ENCODE measurements at regions not wholly inside any gene's neighbourhood (a gene's known extent, or its start where the extent isn't known, plus 50 kb on each side); places are given as distances from the start of the nearest gene placed in this dataset.
A peak's percentile ranks its signal among the peaks of the same experiment; 100 is the strongest.

- Histone ChIP-seq H3K4me2 (ENCODE audit: low read length) (no peak overlapping the region), H3K4me3 (ENCODE audit: low read length) (no peak overlapping the region), H3K27me3 (ENCODE audit: control insufficient read depth, insufficient read depth, low read length) (no peaks in the 10 kb centered on the region), H3K9ac (ENCODE audit: low read depth, low read length) (no peak overlapping the region), H3K36me3 (ENCODE audit: insufficient read depth, low read length) (no peaks in the 10 kb centered on the region), H3K4me1 (ENCODE audit: control insufficient read depth, insufficient read depth, low read length) (no peaks in the 10 kb centered on the region), H3K9me3 (replicated peaks; ENCODE audit: low read length) (no peaks in the 10 kb centered on the region)
Measured at GRCh38 chr4:176525576-176525975, 205.8 kb downstream of the SPCS3 start.

- H3K4me1 ChIP-seq (ENCODE audit: control insufficient read depth, insufficient read depth, low read length): no peaks in the 10 kb centered on the region
- H3K9ac ChIP-seq (ENCODE audit: low read depth, low read length): no peak overlapping the region
- H3K4me2 ChIP-seq (ENCODE audit: low read length): no peak overlapping the region
- H3K9me3 ChIP-seq (replicated peaks; ENCODE audit: low read length): no peaks in the 10 kb centered on the region
- H3K27me3 ChIP-seq (ENCODE audit: control insufficient read depth, insufficient read depth, low read length): no peaks in the 10 kb centered on the region
- no peaks in the 10 kb centered on the region for H3K36me3 ChIP-seq (ENCODE audit: insufficient read depth, low read length)
- H3K4me3 ChIP-seq (ENCODE audit: low read length): no peak overlapping the region
Measured at GRCh38 chr4:176526704-176527103, 206.9 kb downstream of the SPCS3 start.

- Histone ChIP-seq H3K4me1 (ENCODE audit: control insufficient read depth, insufficient read depth, low read length) (peaks cover 9% of the 10 kb centered on the region), H3K4me2 (ENCODE audit: low read length) (no peak overlapping the region), H3K27me3 (ENCODE audit: control insufficient read depth, insufficient read depth, low read length) (no peaks in the 10 kb centered on the region), H3K9ac (ENCODE audit: low read depth, low read length) (no peak overlapping the region), H3K9me3 (replicated peaks; ENCODE audit: low read length) (no peaks in the 10 kb centered on the region), H3K36me3 (ENCODE audit: insufficient read depth, low read length) (no peaks in the 10 kb centered on the region), H3K4me3 (ENCODE audit: low read length) (no peak overlapping the region)
Measured at GRCh38 chr4:176529574-176529973, 209.8 kb downstream of the SPCS3 start.

- no peaks in the 10 kb centered on the region for H3K27me3 ChIP-seq (ENCODE audit: control insufficient read depth, insufficient read depth, low read length)
- H3K4me1 ChIP-seq (ENCODE audit: control insufficient read depth, insufficient read depth, low read length): peaks cover 30% of the 10 kb centered on the region
- H3K9me3 ChIP-seq (replicated peaks; ENCODE audit: low read length): no peaks in the 10 kb centered on the region
- H3K4me2 ChIP-seq (ENCODE audit: low read length): no peak overlapping the region
- H3K4me3 ChIP-seq (ENCODE audit: low read length): no peak overlapping the region
- H3K36me3 ChIP-seq (ENCODE audit: insufficient read depth, low read length): no peaks in the 10 kb centered on the region
- H3K9ac ChIP-seq (ENCODE audit: low read depth, low read length): no peak overlapping the region
Measured at GRCh38 chr4:176533159-176533558, 213.4 kb downstream of the SPCS3 start.

GRCh38 chr4:176534566-176534965 lies 214.8 kb downstream of the SPCS3 start:
- no peaks in the 10 kb centered on the region for H3K9me3 ChIP-seq (replicated peaks; ENCODE audit: low read length)
- peak overlapping the region; percentile 30 for H3K4me2 ChIP-seq (ENCODE audit: low read length)
- H3K27me3 ChIP-seq (ENCODE audit: control insufficient read depth, insufficient read depth, low read length): no peaks in the 10 kb centered on the region
- H3K4me3 ChIP-seq (ENCODE audit: low read length): no peak overlapping the region
- peaks cover 42% of the 10 kb centered on the region for H3K4me1 ChIP-seq (ENCODE audit: control insufficient read depth, insufficient read depth, low read length)
- H3K9ac ChIP-seq (ENCODE audit: low read depth, low read length): no peak overlapping the region
- no peaks in the 10 kb centered on the region for H3K36me3 ChIP-seq (ENCODE audit: insufficient read depth, low read length)

- Histone ChIP-seq H3K36me3 (ENCODE audit: insufficient read depth, low read length) (no peaks in the 10 kb centered on the region), H3K27me3 (ENCODE audit: control insufficient read depth, insufficient read depth, low read length) (no peaks in the 10 kb centered on the region), H3K4me3 (ENCODE audit: low read length) (no peak overlapping the region), H3K9ac (ENCODE audit: low read depth, low read length) (peak overlapping the region; percentile 49), H3K9me3 (replicated peaks; ENCODE audit: low read length) (no peaks in the 10 kb centered on the region), H3K4me1 (ENCODE audit: control insufficient read depth, insufficient read depth, low read length) (peaks cover 45% of the 10 kb centered on the region), H3K4me2 (ENCODE audit: low read length) (peak overlapping the region; percentile 58)
Measured at GRCh38 chr4:176538217-176538925, 218.6 kb downstream of the SPCS3 start.

- Histone ChIP-seq H3K36me3 (ENCODE audit: insufficient read depth, low read length) (no peaks in the 10 kb centered on the region), H3K27me3 (ENCODE audit: control insufficient read depth, insufficient read depth, low read length) (no peaks in the 10 kb centered on the region), H3K4me1 (ENCODE audit: control insufficient read depth, insufficient read depth, low read length) (peaks cover 39% of the 10 kb centered on the region), H3K9me3 (replicated peaks; ENCODE audit: low read length) (no peaks in the 10 kb centered on the region), H3K4me2 (ENCODE audit: low read length) (no peak overlapping the region), H3K4me3 (ENCODE audit: low read length) (no peak overlapping the region), H3K9ac (ENCODE audit: low read depth, low read length) (peak overlapping the region; percentile 49)
Measured at GRCh38 chr4:176539091-176539784, 219.5 kb downstream of the SPCS3 start.

GRCh38 chr4:176539785-176540175 lies 220.0 kb downstream of the SPCS3 start:
- Histone ChIP-seq H3K27me3 (ENCODE audit: control insufficient read depth, insufficient read depth, low read length) (no peaks in the 10 kb centered on the region), H3K9me3 (replicated peaks; ENCODE audit: low read length) (no peaks in the 10 kb centered on the region), H3K4me2 (ENCODE audit: low read length) (no peak overlapping the region), H3K9ac (ENCODE audit: low read depth, low read length) (no peak overlapping the region), H3K4me3 (ENCODE audit: low read length) (no peak overlapping the region), H3K36me3 (ENCODE audit: insufficient read depth, low read length) (no peaks in the 10 kb centered on the region), H3K4me1 (ENCODE audit: control insufficient read depth, insufficient read depth, low read length) (peaks cover 33% of the 10 kb centered on the region)

GRCh38 chr4:176540814-176541213 lies 221.0 kb downstream of the SPCS3 start:
- H3K27me3 ChIP-seq (ENCODE audit: control insufficient read depth, insufficient read depth, low read length): no peaks in the 10 kb centered on the region
- H3K9ac ChIP-seq (ENCODE audit: low read depth, low read length): no peak overlapping the region
- H3K36me3 ChIP-seq (ENCODE audit: insufficient read depth, low read length): no peaks in the 10 kb centered on the region
- no peak overlapping the region for H3K4me2 ChIP-seq (ENCODE audit: low read length)
- peaks cover 26% of the 10 kb centered on the region for H3K4me1 ChIP-seq (ENCODE audit: control insufficient read depth, insufficient read depth, low read length)
- no peaks in the 10 kb centered on the region for H3K9me3 ChIP-seq (replicated peaks; ENCODE audit: low read length)
- no peak overlapping the region for H3K4me3 ChIP-seq (ENCODE audit: low read length)

GRCh38 chr4:176545872-176546271 lies 226.1 kb downstream of the SPCS3 start:
- Histone ChIP-seq H3K36me3 (ENCODE audit: insufficient read depth, low read length) (no peaks in the 10 kb centered on the region), H3K4me2 (ENCODE audit: low read length) (no peak overlapping the region), H3K27me3 (ENCODE audit: control insufficient read depth, insufficient read depth, low read length) (no peaks in the 10 kb centered on the region), H3K9ac (ENCODE audit: low read depth, low read length) (no peak overlapping the region), H3K9me3 (replicated peaks; ENCODE audit: low read length) (no peaks in the 10 kb centered on the region), H3K4me3 (ENCODE audit: low read length) (no peak overlapping the region), H3K4me1 (ENCODE audit: control insufficient read depth, insufficient read depth, low read length) (peaks cover 45% of the 10 kb centered on the region)

GRCh38 chr4:176546975-176547374 lies 227.2 kb downstream of the SPCS3 start:
- H3K4me1 ChIP-seq (ENCODE audit: control insufficient read depth, insufficient read depth, low read length): peaks cover 45% of the 10 kb centered on the region
- no peak overlapping the region for H3K4me3 ChIP-seq (ENCODE audit: low read length)
- no peaks in the 10 kb centered on the region for H3K27me3 ChIP-seq (ENCODE audit: control insufficient read depth, insufficient read depth, low read length)
- H3K36me3 ChIP-seq (ENCODE audit: insufficient read depth, low read length): no peaks in the 10 kb centered on the region
- H3K9ac ChIP-seq (ENCODE audit: low read depth, low read length): no peak overlapping the region
- H3K9me3 ChIP-seq (replicated peaks; ENCODE audit: low read length): no peaks in the 10 kb centered on the region
- no peak overlapping the region for H3K4me2 ChIP-seq (ENCODE audit: low read length)

- H3K4me2 ChIP-seq (ENCODE audit: low read length): peak overlapping the region; percentile 70
- no peaks in the 10 kb centered on the region for H3K27me3 ChIP-seq (ENCODE audit: control insufficient read depth, insufficient read depth, low read length)
- H3K9me3 ChIP-seq (replicated peaks; ENCODE audit: low read length): no peaks in the 10 kb centered on the region
- peak overlapping the region; percentile 28 for H3K4me3 ChIP-seq (ENCODE audit: low read length)
- H3K4me1 ChIP-seq (ENCODE audit: control insufficient read depth, insufficient read depth, low read length): peaks cover 45% of the 10 kb centered on the region
- peak overlapping the region; percentile 61 for H3K9ac ChIP-seq (ENCODE audit: low read depth, low read length)
- no peaks in the 10 kb centered on the region for H3K36me3 ChIP-seq (ENCODE audit: insufficient read depth, low read length)
Measured at GRCh38 chr4:176548571-176548970, 228.8 kb downstream of the SPCS3 start.
